VCaP (cell line): ENCODE measurements at regions not wholly inside any gene's neighbourhood (a gene's known extent, or its start where the extent isn't known, plus 50 kb on each side); places are given as distances from the start of the nearest gene placed in this dataset.

Source experiments
- H3K27ac ChIP-seq: fragments of 450-650 bp; 2 replicates; pipeline ENCODE4 v1.5.1; 2017
- CTCF ChIP-seq: fragments of 450-650 bp; conservative IDR thresholded peaks from 2 replicates; pipeline ENCODE4 v1.5.1; 2017; ENCODE audit warnings: mild to moderate bottlenecking, moderate library complexity

GRCh38 chr20:11080010-11080409, 406.2 kb upstream of the JAG1 start:
- no peak overlapping the region for H3K27ac ChIP-seq
- TF ChIP-seq CTCF, result no peak

- H3K27ac ChIP-seq, result no peak overlapping the region
Observed at GRCh38 chr20:11080781-11081377, 407.1 kb upstream of the JAG1 start.

GRCh38 chr20:11083841-11084240, 410.0 kb upstream of the JAG1 start:
- no peak overlapping the region for H3K27ac ChIP-seq
- no peak for TF ChIP-seq CTCF

More at GRCh38 chr20:11080781-11081377, 407.1 kb upstream of the JAG1 start:
- no peak for TF ChIP-seq CTCF

- H3K27ac ChIP-seq, result no peak overlapping the region
- TF ChIP-seq CTCF, result no peak
Observed at GRCh38 chr20:11084508-11084907, 410.7 kb upstream of the JAG1 start.

GRCh38 chr20:11086970-11087369, 413.2 kb upstream of the JAG1 start:
- TF ChIP-seq CTCF, result no peak
- no peak overlapping the region for H3K27ac ChIP-seq

- TF ChIP-seq CTCF, result no peak
- no peak overlapping the region for H3K27ac ChIP-seq
Observed at GRCh38 chr20:11090751-11091150, 417.0 kb upstream of the JAG1 start.

- H3K27ac ChIP-seq, result no peak overlapping the region
- TF ChIP-seq CTCF, result no peak
Observed at GRCh38 chr20:11091511-11091910, 417.7 kb upstream of the JAG1 start.
